ENCODE measurements at regions not wholly inside any gene's neighbourhood (a gene's known extent, or its start where the extent isn't known, plus 50 kb on each side); places are given as distances from the start of the nearest gene placed in this dataset.

DNA sequence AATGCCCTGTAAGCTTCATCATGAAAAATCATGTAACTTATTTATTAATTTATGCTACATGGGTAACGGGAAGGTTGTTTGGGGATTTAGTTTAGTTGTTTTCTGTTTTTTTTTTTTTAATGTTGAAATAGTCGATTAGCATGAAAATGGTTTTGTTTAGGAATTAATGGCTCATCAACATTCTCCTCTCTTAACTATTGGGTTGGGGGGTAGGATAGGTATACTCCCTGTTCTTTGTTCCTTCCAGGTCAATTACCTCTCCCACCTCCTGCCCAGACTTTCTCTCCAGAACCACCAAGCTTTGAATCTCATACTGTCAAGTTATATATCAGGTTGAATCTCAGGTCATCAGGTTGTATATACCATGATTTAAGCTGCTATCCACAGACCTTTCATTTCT is 568.7 kb upstream of the DSEL start:
- no peak for DNase-seq

DNA sequence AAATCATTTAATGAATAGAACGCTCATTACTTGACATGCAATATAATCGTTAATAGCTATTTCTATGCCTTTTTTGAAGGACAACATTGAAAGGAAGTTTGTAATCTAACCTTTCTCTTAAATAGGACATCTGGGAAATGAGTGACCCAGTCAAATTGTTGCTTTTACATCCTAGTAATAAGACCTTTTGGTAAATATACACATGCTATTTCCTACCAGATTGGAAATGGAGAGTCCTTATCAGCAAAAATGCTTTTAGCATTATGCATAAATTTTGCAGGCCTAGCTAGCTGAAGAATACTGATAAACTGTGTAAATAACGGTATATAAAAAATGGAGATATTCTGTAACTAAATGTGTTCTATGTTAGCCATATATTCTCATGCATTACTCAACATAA is 567.3 kb upstream of the DSEL start:
- no peak for DNase-seq

DNA sequence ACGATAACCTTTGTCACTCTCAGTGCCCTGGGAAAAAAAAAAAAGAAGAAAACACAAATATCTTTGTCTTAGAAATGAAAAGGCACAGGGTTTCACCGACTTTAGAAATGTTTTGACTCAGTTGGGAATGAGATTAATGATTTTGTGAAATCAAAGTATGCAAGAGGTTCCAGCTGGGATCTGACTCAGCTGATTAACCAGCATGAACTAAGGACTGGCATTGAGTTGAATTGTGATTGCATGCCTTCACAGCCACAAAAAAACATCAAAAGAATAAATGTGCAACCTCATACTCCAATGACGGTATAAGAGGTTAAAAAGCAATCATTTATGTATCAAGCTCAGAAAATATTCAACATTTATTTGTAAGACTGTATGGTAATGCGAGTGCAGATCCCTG is 566.6 kb upstream of the DSEL start:
- DNase-seq, result no peak

DNA sequence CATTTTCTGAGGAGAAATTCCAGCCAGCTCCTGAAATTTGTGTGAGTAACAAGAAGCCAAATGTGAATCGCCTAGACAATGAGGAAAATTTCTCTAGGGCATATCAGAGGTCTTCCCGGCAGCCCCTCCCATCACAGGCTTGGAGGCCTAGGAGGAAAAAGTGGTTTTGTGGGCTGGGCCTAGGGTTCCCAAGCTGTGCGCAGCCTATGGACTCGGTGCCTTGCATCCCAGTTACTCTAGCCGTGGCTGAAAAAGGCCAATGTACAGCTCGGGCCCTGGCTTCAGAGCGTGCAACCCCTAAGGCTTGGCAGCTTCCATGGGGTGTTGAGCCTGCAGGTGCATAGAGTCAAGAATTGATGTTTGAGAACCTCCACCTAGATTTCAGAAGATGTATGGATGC is 556.2 kb upstream of the DSEL start:
- DNase-seq, result no peak

DNA sequence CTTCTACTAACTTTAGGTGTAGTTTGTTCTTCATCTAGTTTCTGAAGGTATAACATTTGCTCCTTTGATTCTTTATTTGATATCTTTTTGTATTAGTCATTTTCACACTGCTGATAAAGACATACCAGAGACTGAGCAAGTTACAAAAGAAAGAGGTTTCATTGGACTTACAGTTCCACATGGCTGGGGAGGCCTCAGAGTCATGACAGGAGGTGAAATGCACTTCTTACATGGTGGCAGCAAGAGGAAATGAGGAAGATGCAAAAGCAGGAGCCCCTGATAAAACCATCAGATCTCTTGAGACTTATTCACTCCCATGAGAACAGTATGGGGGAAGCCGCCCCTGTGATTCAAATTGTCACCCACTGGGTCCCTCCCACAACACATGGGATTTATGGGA is 544.4 kb upstream of the DSEL start:
- no peak for DNase-seq

DNA sequence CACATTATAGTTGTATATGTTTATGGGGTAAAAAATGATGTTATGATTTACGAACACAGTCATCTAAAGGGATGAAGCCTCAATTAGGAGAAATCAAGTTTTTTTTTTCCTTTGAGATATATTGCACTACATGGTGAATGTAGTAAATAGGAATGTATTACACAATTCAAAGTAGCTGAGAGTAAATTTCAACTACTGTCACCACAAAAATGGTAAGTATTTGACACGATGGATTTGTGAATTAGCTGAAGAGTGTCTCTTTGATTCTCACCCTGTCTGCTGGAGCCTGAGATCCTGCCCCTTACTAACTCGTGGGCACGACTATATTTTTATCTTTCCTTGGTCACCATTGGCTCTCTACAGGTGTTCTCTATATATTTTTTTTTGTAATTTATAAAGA is 540.4 kb upstream of the DSEL start:
- no peak for DNase-seq

DNA sequence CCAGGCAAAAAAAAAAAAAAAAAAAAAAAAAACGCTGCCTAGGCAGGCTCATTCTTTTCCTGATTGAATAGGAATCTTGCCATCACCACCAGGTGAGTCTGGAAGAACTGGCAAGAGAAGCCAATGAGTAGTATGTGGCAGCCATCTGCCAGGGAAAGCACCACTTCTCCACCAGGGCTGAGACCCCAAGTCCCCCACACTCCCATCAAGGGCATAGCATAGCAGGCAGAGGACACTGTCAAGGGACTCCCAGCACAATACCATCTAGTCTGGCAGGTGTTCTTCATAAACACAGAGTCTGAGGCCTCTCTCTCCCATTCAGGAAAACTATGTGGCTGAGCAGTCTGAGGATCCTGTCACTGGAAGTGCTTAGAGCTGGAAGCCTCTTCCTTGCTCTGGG is 538.1 kb upstream of the DSEL start:
- DNase-seq, result no peak

DNA sequence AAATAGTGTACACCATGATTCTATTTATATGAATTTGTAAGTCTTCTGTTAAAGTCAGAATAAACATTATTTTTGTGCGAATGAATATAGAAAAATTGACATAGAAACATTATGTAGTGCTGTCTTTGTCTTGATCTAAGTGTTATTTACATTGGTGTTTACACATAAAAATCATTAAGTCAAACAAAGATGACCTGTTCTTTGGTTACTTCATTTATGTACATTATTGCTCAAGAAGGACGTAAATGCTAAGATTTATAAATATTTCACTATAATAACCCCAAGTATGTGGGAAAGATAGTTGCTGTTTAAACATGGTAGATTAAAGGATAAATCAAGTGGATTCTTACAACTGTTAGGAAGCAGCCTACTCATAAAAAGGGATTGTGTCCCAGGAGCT is 536.8 kb upstream of the DSEL start:
- DNase-seq, result no peak

DNA sequence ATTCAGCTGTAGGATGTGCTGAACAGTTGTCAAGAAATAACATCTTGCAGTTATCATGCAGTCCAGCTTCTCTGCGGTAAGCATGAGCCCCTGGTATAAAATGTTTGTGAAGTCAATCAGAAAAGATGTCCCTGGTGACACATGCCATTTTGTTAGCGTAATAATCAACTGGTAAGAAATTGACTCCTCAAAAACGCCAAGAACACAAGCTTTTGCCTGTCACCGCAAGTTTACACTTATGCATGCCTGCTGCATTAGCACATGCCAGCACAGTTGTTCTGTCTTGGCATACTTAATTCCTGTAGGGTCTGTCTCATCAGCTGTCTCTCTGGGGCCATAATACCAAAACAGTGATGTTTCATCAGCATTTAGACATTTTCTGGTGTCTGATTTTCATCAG is 524.8 kb upstream of the DSEL start:
- DNase-seq, result no peak

DNA sequence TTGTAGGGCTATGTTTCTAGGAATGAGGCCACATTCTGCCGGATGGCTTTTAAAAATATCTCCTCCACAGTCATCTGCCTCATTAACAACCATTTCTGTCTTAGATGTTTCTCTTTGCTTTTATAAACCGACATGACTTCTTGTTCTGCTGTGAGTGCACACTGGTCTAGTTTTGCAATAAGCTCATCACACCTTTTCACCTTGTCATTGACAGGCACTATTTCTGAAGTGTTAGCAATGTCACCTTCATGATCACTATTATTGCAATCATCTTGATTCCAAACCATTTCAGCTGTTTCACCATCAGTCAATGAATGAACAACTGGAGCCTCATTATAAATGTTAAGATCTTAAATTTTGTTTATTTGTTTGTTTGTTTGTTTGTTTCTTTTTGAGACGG is 523.7 kb upstream of the DSEL start:
- DNase-seq, result no peak

DNA sequence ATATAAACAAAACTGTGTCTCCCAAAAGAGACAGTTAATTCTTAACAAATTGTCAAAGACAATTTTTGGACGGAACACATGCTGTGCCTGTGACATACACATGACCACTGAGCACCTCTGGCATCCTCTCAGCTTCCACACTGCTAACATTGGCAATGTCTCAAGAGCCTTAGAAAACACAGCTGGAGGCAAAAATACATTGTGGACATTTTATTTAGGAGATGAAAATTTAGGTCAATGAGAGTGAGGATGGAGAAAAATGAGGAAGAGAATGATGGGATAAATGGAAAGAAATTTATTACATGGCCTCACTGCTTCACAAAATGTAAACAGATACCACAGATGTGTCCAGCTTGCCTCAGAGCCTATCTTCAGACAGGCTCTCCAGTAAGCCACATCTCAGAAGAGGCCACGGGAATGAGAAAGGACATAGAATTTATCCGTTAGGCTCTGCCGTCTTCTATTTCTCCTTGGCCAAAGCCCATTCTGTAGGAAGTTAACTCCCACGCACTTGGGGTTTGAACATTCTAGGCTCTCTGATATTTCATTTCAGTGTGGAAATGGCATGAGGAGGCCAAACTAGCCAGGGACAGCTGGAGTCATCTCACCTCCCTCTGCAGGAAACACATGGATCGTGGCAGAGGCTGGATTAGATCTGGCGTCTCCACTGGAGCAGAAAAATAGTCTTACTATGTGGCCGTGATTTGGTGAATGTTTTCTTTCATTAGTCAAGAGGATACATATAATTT is 519.4 kb upstream of the DSEL start:
- DNase-seq, result no peak

DNA sequence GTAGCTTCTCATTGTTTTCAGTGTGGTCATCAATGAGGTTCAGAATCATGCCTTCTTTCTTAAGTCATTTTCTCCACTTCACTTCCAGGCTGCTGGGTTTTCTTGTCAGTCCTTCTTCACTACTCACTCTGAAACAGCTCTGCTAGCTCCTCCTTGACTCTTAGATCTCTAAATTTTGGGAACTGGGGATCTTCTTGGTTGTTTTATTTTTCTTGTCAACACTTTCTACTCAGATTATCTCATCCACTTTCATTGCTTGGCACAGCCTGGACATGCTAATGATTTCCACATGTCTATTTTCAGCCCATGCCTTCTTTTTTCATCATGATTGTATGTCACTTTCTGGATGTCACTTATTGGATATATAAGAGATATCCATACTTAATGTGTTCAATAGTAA is 517.8 kb upstream of the DSEL start:
- no peak for DNase-seq

DNA sequence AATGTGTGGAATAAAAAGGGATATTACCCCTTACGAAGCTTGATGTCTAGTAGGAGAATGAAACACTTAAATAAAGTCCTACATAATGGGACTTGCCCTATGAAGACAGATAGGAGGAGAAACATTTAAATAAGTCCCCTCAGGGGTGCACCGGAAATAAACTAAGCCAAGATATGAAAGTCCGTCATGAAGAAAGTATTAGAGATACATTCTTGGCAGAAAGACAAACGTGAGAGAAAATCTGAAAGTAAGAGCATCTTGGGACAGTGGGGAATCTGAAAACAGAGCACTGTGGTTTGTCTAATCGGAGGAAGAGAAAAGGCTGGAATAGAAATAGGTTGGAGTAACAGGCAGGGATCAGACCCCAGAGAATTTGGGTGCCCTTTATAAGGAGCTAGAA is 516.9 kb upstream of the DSEL start:
- no peak for DNase-seq

DNA sequence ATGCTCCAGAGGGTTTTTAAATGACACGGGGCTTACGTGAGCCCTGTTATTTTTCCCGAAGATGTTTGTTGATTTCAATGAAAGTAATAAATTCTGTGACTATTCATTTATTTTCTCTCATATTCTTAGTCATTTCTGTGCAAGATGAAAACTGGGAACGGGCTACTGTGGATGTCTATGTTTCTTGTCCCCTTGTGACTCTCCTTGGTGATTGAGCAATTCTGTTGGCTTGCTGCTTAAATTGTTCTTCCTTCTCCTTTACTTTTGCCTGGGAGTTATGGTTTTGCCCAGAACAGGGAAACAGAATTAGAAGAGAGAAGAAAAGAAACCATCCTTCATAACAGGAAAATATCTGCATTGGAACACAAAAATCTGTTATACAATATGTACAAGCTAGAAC is 508.2 kb upstream of the DSEL start:
- no peak for DNase-seq

DNA sequence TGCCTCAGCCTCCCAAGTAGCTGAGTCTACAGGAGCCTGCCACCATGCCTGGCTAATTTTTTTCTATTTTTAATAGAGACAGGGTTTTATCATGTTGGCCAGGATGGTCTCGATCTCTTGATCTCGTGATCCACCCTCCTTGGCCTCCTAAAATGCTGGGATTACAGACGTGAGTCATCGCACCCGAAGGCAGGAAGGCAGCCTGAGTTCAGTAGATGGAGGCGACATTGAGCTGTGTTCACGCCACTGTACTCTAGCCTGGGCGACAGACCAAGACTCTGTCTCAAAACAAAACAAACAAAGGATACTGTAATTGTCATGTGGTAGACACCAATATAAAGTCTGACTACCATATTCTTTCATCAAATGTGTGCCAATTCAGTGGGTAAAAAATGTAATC is 500.9 kb upstream of the DSEL start:
- DNase-seq, result no peak

DNA sequence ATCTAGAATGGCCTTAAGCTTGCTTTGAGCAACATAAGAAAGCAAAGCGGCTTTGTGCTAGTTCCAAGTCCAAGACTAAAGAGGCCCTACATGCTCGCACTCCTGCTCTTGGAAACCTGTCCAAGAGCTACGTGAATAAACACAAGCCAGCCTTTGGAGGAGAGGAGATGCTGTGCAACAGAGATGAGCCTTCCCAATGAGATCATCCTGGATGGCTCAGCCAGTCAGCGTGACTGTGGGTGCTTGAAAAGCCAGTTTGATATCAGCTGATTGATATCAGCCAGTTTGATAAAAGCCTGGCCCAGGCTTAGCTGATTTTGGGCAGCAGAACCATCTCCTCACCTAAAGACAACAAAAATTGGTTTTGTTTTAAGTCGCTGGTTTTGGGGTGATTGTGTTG is 481.0 kb upstream of the DSEL start:
- DNase-seq, result no peak

DNA sequence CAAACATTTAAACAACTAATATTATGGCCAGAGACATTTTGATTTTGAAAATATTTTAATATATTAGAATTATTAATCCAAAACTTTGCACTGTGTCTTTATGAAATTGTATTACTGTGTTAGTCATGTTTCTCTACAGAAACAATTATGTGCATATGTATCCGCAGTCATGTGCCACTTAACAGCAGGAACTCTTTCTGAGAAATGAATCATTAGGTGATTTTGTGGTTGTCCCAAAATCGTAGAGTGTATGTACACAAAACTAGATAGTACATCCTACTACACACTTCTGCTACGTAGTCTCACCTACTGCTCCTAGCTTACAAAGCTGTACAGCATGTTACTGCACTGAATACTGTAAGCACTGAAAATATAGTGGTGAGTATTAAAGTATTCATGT is 479.2 kb upstream of the DSEL start:
- no peak for DNase-seq

DNA sequence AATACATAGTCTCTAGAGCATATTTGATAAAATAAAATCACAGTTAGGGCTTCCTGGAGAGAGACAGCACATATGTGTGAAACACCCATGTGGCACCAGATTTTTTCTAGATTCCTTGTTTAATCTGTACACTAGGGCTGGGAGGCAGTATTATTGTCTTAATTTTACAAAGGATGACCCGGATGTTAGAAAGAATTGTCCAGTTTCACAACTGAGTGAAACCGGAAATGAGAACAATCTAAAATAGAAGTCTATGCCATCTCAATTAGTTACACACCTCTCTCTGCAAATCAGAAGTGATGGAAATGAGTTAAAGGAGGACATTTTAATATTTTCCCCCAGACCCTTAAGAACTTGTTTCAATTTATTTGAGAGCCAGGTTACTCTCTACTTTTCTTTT is 463.7 kb upstream of the DSEL start:
- no peak for DNase-seq

DNA sequence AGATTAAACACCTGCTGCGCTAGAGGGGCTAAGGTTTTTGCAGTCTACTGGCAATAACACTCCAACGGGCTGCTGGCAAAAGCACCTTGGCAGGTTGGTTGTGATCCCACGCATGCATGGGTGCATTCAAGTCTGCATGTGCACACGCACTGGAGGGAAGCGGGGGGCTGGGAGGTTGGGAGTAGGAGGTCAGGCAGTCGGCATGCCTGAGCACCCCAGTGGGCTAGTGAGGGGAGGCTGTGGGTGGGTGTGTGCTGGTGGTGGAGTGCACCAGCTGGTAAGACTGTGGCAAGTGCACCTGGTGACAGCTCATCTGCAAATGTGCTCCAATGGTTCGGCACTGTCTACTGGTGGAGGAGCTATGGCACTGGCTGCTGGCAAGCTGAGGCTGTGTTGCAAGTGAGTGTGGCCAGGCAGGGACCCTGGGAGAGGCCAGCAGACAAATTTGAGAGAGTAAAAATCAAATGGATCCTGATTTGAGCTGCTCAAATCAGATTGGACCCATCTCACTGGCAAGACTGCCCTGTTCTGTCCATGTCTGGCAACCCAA is 460.6 kb upstream of the DSEL start:
- no peak for DNase-seq

DNA sequence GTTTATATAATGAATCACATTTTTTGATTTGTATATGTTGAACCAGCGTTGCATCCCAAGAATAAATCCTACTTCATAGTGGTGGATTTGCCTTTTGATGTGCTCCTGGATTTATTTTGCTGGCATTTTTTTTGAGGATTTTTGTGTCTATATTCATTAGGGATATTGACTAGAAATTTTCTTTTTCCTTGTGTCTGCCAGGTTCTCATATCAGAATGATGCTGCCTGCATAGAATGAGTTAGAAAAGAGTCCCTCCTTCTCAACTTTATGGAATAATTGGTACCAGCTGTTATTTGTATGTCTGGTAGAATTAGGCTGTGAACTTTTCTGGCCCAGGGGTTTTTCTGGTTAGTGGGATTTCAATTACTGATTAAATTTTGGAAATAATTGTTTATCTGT is 457.4 kb upstream of the DSEL start:
- DNase-seq, result no peak

DNA sequence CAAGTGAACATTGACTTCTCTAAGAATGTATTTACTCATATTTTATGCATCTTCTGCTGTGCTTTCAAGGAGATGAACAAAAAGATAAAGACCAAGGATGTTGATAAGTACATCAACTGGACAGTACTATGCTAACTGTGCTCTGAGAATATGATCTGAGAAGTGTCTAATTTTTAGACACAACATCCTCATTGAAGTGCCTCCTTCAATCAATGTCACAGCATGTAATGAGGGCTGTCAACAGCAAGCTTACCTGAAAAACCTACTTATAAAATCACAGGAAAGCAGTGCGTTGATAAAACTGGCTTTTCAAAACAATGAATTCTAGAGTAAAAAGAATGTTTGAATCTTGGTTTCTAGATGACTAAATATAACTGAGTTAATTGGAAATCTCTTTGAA is 452.9 kb upstream of the DSEL start:
- DNase-seq, result no peak

DNA sequence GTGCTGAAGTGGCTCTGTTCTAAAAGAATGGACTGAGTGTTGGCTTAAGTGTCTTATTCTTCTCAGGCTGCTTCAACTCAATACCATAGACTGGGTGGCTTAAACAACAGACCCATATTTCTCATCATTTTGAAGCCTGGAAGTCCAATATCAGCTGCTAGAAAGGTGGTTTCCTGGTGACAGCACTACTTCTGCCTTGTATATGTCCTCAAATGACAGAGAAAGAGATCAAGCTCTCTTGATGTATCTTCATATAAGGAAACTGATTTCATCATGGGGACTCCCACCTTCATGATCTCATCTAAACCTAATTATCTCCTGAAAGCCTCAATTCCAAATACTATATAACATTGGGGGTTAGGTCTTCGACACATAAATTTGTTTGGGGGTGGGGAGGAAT is 449.7 kb upstream of the DSEL start:
- no peak for DNase-seq

DNA sequence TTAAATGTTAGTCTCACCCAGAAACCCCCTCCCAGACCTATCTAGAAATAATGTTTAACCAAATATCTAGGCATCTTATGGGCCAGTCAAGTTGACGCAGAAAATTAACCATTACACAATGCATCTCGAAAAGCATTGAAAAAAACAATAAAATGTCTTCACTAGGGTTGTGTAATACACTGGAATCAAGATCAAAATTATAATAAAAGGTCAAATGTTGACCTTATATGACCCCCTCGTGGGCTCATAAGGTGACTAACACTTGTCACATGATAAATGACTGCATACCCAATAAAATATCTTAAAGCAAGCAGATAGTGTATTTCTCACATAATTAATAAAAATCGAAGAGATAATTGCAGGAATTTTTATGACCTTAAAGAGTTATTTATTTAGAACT is 447.9 kb upstream of the DSEL start:
- no peak for DNase-seq

DNA sequence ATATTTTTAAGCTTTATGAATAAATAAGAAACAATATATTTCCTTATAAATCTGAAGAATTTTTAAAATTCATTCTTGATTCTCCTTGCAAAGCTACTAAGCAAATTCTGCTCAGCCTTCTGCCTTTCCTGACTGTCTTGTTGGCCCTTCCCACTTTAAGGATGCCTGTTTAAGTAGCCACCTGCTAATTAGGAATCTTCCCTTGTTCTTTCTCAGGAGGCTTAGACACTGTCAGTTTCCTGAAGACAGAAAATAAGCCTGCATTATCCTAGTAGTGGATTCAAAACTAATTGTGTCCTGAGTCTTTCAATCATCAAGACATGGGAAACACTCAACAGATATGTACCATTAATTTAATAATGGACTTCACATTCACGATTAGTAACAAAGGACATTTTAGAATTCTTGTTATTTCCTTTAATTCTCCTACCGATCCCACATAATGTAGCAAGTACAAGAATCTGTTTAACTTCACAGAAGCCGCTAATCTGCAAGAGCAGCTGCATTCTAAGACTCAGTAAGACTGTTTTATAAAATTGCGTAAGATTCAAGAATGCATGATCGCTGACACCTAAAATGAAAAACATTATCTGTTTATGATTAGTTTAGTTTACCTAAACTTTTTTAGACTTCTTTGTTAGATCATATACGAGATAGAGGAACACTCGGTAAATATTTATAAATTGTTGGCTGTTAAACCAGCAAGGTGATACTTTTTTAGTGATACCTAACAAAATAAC is 445.4 kb upstream of the DSEL start:
- DNase-seq, result no peak

DNA sequence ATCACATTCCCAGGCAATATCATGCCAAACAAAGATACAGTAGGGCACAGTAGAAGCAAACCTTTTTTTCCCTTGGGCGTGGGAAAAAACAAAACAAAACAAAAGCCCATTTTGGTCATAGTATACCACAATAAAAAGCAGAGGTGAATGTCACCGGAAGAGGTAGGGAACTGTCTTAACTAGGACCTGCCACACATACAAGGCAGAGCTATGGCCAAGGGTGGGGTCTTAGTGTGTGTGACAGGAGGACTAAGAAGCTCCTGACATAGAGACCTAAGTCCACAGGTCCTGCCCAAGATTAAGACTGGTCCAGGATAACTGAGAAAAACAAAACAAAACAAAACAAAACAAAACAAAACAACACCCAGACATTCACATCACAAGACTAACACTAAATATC is 441.2 kb upstream of the DSEL start:
- no peak for DNase-seq

All from stimulated activated CD8-positive, alpha-beta memory T cell treated with anti-CD3 and anti-CD28 coated beads, Interleukin-4, amount 100 ng/mL, for 48 hours (primary cell).